PC-9 (cell line): ENCODE measurements at regions not wholly inside any gene's neighbourhood (a gene's known extent, or its start where the extent isn't known, plus 50 kb on each side); places are given as distances from the start of the nearest gene placed in this dataset.
"Not testable (repeated sequence)": the region's sequence is repeated elsewhere in the genome, so short reads cannot be mapped to it uniquely, and the experiment has no call there.

Experiments
- BruUV-seq: library from RNA; stranded (reverse); fragments of 400-500 nt; replicated peaks from 2 replicates; lab custom pipeline; 2021; lab: Mats Ljungman, UMichigan
- CTCF ChIA-PET: fragments of 300-600 bp; sonication (Branson Sonifier 250); formaldehyde crosslinking; loops from one replicate; lab custom pipeline; 2022; ENCODE audit warnings: antibody characterized with exemption; lab: Charles Lee
- POLR2A ChIA-PET: fragments of 300-600 bp; sonication (Branson Sonifier 250); formaldehyde crosslinking; loops from one replicate; lab custom pipeline; 2022; ENCODE audit warnings: antibody characterized with exemption; ENCODE audit not compliant: unreplicated experiment; lab: Charles Lee
- DNase-seq, 2 experiments: peaks; one replicate each; pipeline versions ENCODE4 v3.0.0 to v3.0.0-alpha.2; 2015 to 2022; ENCODE audit warnings: mixed read lengths in 1 of 2
- H2AFZ ChIP-seq: fragments of 200-600 bp; sonication (generic); 2 replicates; pipeline ENCODE4 v1.8.1; 2017; ENCODE audit warnings: antibody characterized with exemption
- H3F3A ChIP-seq: fragments of 200-600 bp; sonication (generic); 2 replicates; pipeline ENCODE4 v1.8.1; 2017; ENCODE audit warnings: antibody characterized with exemption, mild to moderate bottlenecking, low read depth; ENCODE audit not compliant: insufficient read depth
- H3K27ac ChIP-seq: fragments of 200-600 bp; sonication (generic); 2 replicates; pipeline ENCODE4 v1.6.1; 2016; ENCODE audit warnings: mixed run types
- H3K27me3 ChIP-seq: fragments of 200-600 bp; sonication (generic); 2 replicates; pipeline ENCODE4 v1.6.1; 2016; ENCODE audit warnings: low read depth, mixed run types; ENCODE audit not compliant: insufficient read depth
- H3K36me3 ChIP-seq: fragments of 200-600 bp; sonication (generic); 2 replicates; pipeline ENCODE4 v1.6.1; 2016; ENCODE audit warnings: low read depth, mixed run types
- H3K4me1 ChIP-seq: fragments of 200-600 bp; sonication (generic); replicated peaks from 2 replicates; pipeline ENCODE4 v1.6.1; 2016; ENCODE audit warnings: mixed run types; ENCODE audit not compliant: insufficient read depth
- H3K4me2 ChIP-seq: fragments of 200-600 bp; sonication (generic); 2 replicates; pipeline ENCODE4 v1.6.1; 2017; ENCODE audit warnings: mixed run types
- H3K4me3 ChIP-seq: fragments of 200-600 bp; sonication (generic); 2 replicates; pipeline ENCODE4 v1.6.1; 2016; ENCODE audit warnings: mixed run types
- H3K79me2 ChIP-seq: fragments of 200-600 bp; sonication (generic); 2 replicates; pipeline ENCODE4 v1.6.1; 2017; ENCODE audit warnings: low read depth, mixed run types
- H3K9me2 ChIP-seq: fragments of 200-600 bp; sonication (generic); 2 replicates; pipeline ENCODE4 v1.8.1; 2017; ENCODE audit warnings: mild to moderate bottlenecking; ENCODE audit not compliant: insufficient read depth
- H3K9me3 ChIP-seq: fragments of 200-600 bp; sonication (generic); 2 replicates; pipeline ENCODE4 v1.8.1; 2016; ENCODE audit warnings: low read depth; ENCODE audit not compliant: insufficient read depth
- H4K20me1 ChIP-seq: fragments of 200-600 bp; sonication (generic); 2 replicates; pipeline ENCODE4 v1.8.1; 2017; ENCODE audit not compliant: insufficient read depth
- CTCF ChIP-seq: fragments of 200-600 bp; sonication (generic); conservative IDR thresholded peaks from 2 replicates; pipeline ENCODE4 v1.6.1; 2017; ENCODE audit warnings: mixed run types, antibody characterized with exemption, mild to moderate bottlenecking, moderate library complexity
- EZH2 ChIP-seq: fragments of 200-600 bp; sonication (generic); IDR thresholded peaks from 2 replicates; pipeline ENCODE4 v1.8.0; 2017; ENCODE audit warnings: antibody characterized with exemption, low read depth
- intact Hi-C: fragments of 100-400 bp; cut with micrococcal nuclease; formaldehyde crosslinking; loops from one replicate; pipeline ENCODE4 v1.10.0; 2022; ENCODE audit not compliant: unreplicated experiment

GRCh38 chr22:22178992-22179391 lies 65.6 kb upstream of the VPREB1 start:
- no peaks in the 10 kb centered on the region for H3K36me3 ChIP-seq
- no peaks in the 10 kb centered on the region for H4K20me1 ChIP-seq
- POLR2A ChIA-PET = no interaction called here
- H2AFZ ChIP-seq = no peak overlapping the region
- H3F3A ChIP-seq = no peaks in the 10 kb centered on the region
- no peak overlapping the region for H3K27ac ChIP-seq
- H3K4me2 ChIP-seq = no peak overlapping the region
- DNase-seq = no peak
- CTCF ChIA-PET = no interaction called here
- no peaks in the 10 kb centered on the region for H3K9me2 ChIP-seq
- H3K79me2 ChIP-seq = no peaks in the 10 kb centered on the region
- no peaks in the 10 kb centered on the region for H3K9me3 ChIP-seq
- no peaks in the 10 kb centered on the region for H3K4me1 ChIP-seq
- intact Hi-C loops = no loop called here
- BruUV-seq = no TSS peak
- H3K4me3 ChIP-seq = no peak overlapping the region
- H3K27me3 ChIP-seq = peaks cover 50% of the 10 kb centered on the region
- TF ChIP-seq EZH2 = no peak

- no TSS peak for BruUV-seq
- H3K9me2 ChIP-seq = no peaks in the 10 kb centered on the region
- no peaks in the 10 kb centered on the region for H3K9me3 ChIP-seq
- TF ChIP-seq CTCF = no peak
- no peak for TF ChIP-seq EZH2
- ChIA-PET CTCF (no interaction called here), POLR2A (no interaction called here)
- no peaks in the 10 kb centered on the region for H3K79me2 ChIP-seq
- no peak overlapping the region for H3K4me2 ChIP-seq
- no peaks in the 10 kb centered on the region for H4K20me1 ChIP-seq
- intact Hi-C loops = no loop called here
- H3K27ac ChIP-seq = no peak overlapping the region
- H3F3A ChIP-seq = no peaks in the 10 kb centered on the region
- no peaks in the 10 kb centered on the region for H3K4me1 ChIP-seq
- peaks cover 44% of the 10 kb centered on the region for H3K27me3 ChIP-seq
- DNase-seq = no peak
- H2AFZ ChIP-seq = no peak overlapping the region
- H3K36me3 ChIP-seq = no peaks in the 10 kb centered on the region
- H3K4me3 ChIP-seq = no peak overlapping the region
Observed at GRCh38 chr22:22178355-22178965, 66.1 kb upstream of the VPREB1 start.

- no peak for TF ChIP-seq EZH2
- TF ChIP-seq CTCF = no peak
- intact Hi-C loops = no loop called here
- H3K36me3 ChIP-seq = no peaks in the 10 kb centered on the region
- ChIA-PET CTCF (no interaction called here), POLR2A (no interaction called here)
- H3K79me2 ChIP-seq = no peaks in the 10 kb centered on the region
- H3K4me2 ChIP-seq = no peak overlapping the region
- no peaks in the 10 kb centered on the region for H3F3A ChIP-seq
- peaks cover 37% of the 10 kb centered on the region for H3K27me3 ChIP-seq
- no peaks in the 10 kb centered on the region for H3K9me2 ChIP-seq
- no peaks in the 10 kb centered on the region for H3K9me3 ChIP-seq
- H3K4me1 ChIP-seq = no peaks in the 10 kb centered on the region
- DNase-seq = no peak
- no peaks in the 10 kb centered on the region for H4K20me1 ChIP-seq
- H3K4me3 ChIP-seq = no peak overlapping the region
- no TSS peak for BruUV-seq
- no peak overlapping the region for H2AFZ ChIP-seq
- no peak overlapping the region for H3K27ac ChIP-seq
Observed at GRCh38 chr22:22176929-22177616, 67.5 kb upstream of the VPREB1 start.

- H3K36me3 ChIP-seq, H3K4me1 ChIP-seq, H3K4me3 ChIP-seq, H4K20me1 ChIP-seq, CTCF ChIA-PET, H2AFZ ChIP-seq, BruUV-seq, H3K9me2 ChIP-seq, H3K27me3 ChIP-seq, H3F3A ChIP-seq, H3K27ac ChIP-seq, H3K4me2 ChIP-seq, H3K79me2 ChIP-seq, intact Hi-C loops, DNase-seq, H3K9me3 ChIP-seq, POLR2A ChIA-PET: not testable (repeated sequence)
Observed at GRCh38 chr22:22172896-22173628, 71.5 kb upstream of the VPREB1 start.
